NCI-H2227 (cell line): ENCODE measurements at regions not wholly inside any gene's neighbourhood (a gene's known extent, or its start where the extent isn't known, plus 50 kb on each side); places are given as distances from the start of the nearest gene placed in this dataset.
"Not testable (repeated sequence)": the region's sequence is repeated elsewhere in the genome, so short reads cannot be mapped to it uniquely, and the experiment has no call there.

ENCODE experiments used
- DNase-seq: peaks from one replicate; lab custom pipeline; 2025; ENCODE audit not compliant: unreplicated experiment; lab: John Stamatoyannopoulos, UW

DNA sequence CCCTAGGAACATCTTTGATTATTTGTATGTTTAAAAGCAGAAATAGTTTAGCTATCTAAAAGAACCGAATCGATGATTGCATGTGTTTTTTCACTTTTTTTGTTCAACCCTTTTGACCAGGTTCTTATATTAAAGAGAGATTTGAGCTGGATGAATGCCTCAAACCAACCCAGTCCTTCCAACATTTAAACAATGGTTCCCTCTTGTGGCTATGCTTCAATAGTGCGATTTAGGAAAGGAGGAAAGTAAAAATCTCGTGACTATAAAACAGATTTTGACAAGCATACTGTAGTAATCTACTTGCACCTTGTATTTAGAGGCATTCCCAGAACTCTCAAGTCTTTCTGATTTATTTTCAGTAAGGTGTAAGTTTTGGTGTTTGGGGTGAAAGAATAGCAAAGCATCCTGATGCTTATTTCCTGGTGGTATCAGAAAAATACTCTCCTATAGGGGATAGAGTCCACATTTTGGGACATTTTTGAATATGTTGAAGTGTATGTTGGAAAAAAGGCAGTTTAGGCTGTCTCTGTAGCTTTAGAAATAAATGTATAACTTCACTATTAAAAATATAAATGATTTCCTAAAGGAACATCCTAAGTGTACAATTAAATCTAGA, 159.6 kb upstream of the KCNH8 start:
- peak; percentile 43 for DNase-seq

DNA sequence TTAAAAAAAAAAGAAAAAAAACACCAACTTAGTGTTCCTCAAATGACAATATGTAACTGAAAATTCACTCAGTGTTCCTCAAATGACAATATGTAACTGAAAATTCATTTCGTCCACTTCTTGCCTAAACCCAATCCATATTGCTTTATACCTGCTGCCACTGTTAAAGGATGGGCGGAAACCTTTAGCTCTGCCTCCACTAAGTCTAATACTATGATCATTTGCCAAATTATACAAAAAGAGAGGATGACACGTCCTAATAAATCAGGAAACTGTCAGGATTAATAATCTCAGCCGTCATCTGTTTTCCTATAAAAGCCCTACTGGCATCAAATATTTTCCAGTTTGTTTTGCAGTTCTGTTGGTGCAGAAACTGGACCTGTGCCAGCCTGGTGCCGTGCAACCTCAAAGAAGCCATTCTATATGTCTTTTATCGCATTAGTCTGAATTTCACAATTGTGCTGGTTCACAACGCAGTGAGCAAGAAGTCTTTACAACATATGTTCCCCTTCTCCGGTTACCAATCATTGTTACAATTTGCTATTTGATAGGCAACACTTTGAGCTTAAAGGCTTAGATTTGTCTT, 160.4 kb upstream of the KCNH8 start:
- DNase-seq: no peak

DNA sequence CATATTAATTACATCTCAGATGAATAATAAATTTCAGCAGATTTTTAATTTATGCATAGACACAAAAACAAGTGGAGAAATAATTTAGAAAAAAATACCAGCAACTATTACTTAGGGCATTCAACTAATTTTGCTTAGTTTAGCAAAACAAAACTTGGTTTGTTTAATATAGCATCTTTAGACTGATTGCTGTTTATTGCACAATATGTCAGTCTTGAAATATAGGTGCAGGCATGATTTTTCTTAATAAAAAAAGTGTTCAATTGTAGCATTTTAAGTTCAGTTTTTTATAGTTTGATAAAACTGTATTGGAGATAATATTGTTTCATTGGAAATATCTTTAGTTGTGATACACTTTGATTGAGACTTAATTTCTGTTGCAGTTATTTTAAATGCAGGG, 161.2 kb upstream of the KCNH8 start:
- DNase-seq: no peak

DNA sequence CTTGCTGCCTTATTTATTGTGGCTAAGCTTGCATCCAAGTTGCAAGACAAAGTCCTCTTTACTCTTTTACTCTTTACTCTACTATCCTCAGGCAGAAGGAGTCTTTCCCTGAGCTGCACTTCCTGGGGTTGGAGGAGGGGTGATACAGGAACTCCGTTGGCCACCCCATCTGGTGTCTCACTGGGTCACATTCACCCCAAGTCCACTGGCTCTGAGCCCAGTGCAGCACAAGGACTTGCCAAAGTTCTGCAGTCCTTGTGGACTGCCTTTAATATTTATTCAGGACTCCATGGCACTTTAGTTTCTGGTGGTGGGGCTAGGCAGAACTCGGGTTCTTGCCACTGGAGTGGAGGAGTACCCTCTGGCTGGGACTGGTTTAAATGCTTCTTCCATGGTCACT, 165.4 kb upstream of the KCNH8 start:
- no peak for DNase-seq

DNA sequence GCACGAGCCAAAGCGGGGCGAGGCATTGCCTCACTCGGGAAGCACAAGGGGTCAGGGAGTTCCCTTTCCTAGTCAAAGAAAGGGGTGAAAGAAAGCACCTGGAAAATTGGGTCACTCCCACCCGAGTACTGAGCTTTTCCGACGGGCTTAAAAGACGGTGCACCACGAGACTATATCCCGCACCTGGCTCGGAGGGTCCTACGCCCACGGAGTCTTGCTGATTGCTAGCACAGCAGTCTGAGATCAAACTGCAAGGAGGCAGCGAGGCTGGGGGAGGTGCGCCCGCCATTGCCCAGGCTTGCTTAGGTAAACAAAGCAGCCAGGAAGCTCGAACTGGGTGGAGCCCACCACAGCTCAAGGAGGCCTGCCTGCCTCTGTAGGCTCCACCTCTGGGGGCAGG, 172.2 kb upstream of the KCNH8 start:
- not testable (repeated sequence) for DNase-seq

DNA sequence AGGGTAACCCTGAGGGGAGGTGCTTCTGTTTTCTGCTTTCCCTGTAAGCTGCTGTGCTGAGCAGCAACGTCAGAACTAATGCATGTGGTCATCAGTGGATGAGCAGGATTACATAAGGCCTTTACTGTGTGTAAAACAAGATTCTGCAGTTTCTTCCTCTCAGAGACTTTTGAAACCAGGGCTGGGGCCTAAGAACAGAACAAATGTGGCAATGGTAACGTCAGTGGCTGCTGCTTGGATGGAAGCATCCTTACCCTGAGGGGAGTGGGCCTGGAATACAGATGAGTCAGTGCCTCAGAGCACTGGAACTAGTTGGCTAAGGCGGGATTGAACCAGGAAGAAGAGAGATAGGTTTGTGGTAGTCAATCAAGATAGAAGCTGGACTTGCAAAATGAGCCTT, 180.2 kb upstream of the KCNH8 start:
- DNase-seq: no peak

DNA sequence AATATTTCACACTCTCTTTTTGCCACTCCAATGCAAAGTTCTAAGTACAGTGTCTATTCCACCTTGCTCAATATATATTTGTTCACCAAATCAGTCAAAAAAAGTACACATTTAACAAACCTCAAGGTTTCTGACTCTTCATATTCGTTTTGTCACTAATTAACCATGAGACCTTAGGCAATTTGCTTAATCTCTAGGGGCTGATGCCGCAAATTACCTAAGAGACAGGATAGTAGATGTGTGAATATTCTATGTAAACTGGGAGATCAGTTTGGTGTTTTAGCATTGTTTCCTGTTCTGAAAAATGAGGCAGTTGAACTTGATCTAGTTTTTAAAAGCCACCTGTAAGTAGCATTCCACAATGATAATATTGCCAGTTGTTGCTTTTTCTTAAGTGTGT, 182.5 kb upstream of the KCNH8 start:
- no peak for DNase-seq

DNA sequence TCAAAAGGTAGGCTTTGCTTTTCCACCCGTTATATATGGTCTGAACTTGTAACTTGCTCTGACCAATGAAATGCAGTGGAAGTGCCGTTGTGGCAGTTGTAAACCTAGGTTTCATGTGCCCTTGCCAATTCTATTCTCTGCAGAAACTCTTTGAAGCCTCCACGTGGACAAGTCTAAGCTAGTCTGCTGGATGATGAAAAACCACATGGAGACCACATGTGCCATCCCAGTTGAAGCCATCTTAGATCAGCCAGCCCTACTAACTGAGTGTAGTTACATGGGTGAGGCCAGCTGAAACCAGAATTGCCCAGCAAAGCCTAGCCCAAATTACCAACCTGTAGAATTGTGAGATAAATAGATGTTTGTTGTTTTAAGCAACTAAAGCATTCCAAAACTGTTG, 183.7 kb upstream of the KCNH8 start:
- no peak for DNase-seq

DNA sequence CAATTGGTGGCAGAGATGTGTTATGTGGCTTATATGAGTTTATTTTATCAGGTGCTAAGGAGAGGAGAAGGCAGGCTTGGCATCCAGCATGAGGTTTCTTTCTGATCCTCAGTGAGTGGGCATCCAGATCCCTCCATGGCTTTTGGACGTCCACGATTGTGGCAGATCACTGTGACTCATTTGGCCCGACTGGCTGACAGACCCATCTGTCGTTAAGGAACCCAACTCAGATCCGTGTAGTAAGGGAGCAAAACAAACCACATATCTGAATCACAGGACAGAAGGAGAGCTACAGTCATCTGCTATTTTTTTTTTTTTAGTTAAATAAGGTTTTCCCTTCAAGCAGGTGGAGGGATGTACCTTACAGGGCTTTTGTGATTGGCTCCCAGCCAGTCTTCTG, 197.0 kb upstream of the KCNH8 start:
- DNase-seq: no peak

DNA sequence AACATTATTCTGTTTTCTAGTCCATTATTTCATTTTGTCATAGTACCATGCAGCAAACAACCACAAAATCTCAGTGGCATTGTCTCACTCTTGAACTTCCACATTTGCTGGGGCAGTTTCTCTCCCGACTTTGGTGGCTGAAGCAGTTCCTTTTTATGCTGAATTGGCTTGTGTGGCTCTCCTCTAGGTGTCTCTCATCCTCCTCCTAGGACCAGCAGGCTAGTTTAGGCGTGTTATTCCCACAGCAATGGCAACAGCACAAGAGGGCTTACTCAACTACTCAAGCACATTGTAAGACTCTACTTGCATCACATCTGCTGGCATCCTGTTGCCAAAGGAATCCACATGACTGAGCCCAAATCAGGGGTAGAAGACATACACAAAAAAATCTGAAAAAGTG, 201.8 kb upstream of the KCNH8 start:
- DNase-seq: no peak

DNA sequence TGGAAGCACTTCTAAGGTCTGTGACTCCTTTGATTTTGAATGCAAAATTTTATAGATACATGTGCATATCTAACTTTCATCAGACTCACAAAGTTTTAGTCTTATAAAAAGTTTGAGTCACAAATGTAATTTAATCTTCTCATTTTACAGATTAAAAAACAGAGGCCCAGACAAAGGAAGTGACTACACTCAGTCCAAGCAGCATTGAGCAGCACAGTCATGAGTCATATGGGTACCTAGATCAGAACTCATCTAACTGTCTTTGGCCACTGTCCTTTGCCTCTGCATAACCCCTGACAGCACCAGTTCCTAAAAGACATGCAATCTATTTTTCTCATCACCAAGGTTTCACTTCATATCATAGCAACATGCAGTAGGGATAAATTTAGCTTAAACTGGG, 210.7 kb upstream of the KCNH8 start:
- no peak for DNase-seq

DNA sequence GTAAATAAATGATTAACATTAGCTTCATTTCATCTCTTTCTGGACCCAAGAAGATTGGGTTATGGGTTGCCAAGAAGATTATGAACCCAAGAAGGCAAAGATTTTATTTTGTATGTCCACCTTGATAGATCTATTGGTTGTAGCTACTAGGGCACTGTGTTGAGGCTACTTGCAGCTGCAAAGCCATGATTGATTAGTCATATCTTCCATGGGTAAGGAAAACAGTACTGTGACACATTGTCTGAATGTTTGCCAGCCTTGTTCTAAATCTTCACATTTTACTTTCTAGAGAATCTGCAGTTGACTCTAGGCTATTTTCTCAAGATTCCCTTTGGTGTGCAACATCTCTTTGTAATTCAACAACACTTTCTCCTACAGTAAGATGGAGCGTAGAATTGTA, 229.2 kb upstream of the KCNH8 start:
- DNase-seq: no peak

DNA sequence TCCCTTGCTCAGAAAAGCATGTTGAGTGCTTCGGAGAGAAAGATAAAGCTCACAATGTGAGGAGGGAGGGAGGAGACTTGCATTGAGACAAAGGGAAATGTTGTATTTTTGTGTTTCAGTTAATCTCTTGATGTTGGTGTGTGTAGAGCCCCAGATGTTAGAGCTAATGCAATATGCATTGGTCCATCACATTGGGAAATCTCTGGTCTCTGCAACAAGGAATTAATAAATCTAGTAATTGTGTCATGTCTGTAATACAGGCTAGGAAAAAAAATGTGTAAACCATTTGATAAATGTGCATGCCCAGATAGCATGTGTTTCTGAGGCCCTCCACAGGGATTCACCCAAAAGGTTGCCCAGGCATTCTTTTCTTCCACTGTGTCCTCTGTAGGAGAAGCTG, 230.4 kb upstream of the KCNH8 start:
- DNase-seq: no peak

DNA sequence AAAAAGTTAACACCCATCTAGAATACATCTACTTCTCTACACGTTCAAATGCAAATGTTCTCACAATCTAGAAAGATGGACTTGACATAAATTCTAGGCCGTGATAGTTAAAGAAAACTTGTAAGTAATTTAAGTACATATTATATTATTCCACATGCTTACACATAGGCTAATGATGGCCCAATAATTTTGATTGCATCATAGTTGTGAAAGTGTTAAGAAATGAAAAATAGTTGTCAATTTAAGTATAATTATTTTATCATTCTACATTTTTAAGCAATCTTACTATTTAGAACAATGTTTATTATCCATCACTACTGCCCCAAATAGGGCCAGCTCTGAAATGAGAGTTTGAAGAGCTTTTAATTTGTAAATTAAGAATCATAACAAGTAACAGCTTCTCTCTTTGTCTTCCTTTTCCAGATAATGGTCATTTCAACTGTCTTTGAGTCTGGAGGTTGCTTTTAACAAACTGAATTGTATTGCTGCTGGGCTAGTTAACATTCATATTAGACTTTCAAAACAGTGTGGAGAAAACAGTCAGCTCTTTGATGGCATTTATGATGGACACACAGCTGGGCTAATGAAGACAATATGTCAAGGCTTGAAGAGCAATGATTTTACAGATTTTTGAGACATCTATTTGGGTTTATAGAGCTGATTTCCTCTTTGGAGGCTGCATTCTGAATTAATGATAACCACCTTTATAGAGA, 246.1 kb upstream of the KCNH8 start:
- DNase-seq: no peak

DNA sequence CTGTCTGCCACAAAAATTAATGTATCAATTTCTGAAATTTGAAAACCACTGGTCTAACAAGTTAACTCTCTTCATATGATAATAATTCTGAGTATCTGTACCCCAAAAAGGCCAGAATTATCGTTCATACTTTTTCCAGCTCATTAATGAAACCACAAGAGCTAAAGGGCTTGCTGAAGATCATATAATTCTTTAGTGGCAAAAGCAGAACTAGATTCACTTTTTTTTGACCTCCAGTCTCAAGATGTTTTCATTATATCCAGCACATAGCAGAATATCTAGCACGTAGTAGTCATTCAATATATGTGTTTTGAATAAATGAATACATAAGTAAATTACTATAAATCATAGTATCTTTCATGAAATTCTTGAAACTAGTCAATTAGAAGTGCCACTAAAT, 246.7 kb upstream of the KCNH8 start:
- no peak for DNase-seq

DNA sequence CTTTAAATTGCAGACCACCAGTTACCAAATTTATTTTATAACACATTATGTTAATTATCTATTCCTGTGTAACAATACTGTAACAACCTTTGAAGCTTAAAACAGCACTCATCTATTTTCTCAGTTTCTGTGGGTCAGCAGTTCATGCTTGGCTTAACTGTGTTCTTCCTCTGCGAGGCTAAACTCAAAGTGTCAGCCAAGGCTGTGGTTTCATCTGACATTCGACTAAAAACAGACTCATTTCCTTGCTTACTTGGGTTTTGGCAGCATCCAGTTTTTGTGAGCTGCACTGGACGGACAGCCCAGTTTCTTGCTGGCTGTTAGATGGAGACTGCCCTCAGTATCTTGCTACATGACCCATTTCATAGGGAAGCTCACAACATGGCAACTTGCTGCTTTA, 247.3 kb upstream of the KCNH8 start:
- DNase-seq: no peak

DNA sequence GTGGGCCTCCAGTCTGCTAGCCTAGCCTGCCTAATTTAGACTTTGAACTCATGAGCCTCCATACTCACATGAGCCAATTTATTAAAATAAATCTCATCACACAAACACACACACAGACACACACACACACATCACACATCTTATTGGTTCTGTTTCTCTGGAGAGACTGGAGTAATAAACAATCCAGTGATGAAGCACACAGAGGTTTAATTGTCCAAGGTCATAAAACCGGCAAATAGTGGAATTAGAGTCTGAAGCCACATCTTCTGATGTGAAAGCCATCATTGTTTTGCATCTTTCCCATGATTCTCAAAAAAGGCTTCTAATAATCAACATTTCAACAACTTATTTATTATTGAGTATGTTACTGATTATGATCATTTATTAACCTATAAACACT, 249.4 kb upstream of the KCNH8 start:
- no peak for DNase-seq

DNA sequence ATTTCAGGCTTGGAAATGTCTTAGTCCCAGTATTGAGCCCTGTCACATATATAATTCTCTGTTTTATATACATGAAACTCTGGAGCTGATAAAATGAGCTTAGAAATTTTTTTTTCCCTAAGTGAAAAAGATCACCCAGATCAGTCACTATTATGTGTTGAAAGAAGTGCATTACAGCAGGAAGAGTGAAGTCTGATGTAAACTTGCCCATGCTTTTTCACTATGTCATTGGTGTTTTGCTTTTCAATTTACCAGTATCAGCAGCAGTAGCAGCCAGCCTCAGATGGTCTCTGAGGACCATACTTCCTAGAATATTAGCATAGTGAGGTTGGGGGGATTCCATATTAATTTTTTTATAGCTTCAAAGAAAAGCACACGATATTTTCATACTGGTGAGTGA, 255.6 kb upstream of the KCNH8 start:
- DNase-seq: no peak

DNA sequence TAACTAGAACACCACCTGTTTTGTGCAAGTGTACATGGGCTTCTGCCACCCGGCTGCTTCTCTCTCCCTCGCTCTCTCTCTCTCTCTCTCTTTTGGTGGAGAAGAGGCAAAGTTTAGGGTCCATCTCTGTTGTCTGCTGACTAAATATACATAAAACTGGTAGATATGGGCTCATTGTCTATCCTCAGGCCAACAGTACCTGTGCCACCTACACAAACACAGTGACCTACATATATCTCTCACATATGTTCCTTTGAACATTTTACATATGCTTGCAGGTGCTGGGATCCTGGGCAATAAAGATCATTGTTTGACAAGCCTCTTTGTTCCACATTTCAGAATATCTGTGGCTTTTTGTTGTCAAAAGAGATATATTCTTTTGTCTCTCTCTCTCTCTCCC, 256.3 kb upstream of the KCNH8 start:
- DNase-seq: no peak

DNA sequence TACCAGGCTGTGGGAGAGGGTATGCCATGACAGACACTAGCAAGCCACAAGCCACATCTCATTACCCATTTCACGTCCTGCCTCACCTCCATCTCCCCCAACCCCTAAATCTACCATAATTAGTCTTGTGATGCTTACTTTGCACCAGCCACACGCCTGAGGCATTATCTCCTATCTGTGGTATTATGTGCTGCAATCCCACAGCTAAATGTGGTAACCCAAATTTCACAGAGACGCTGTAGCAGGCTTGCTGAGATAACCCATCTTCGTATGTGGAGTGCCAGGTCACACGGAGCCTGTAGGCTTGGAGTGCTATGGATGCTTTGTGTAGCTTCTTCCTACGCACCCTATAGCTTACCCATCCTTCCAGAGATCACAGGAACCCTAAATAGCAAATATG, 256.7 kb upstream of the KCNH8 start:
- no peak for DNase-seq

DNA sequence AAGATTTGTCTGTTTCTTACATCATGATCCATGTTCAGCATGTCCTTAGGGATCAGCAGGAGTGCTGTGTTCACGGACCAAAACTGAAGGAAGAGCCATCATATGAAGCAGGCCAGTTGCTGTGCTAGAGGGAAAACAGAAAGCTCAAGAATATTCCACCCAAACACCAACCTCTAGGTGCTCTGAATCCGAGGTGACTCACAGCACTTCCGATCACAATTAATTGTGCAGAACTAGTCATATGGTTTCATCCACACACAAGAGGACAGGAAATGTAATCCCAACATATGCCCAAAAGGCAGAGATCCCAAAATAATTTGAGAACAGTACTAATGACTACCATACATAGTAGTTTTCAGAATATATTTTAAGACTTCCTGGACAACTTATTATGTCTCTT, 257.9 kb upstream of the KCNH8 start:
- no peak for DNase-seq

DNA sequence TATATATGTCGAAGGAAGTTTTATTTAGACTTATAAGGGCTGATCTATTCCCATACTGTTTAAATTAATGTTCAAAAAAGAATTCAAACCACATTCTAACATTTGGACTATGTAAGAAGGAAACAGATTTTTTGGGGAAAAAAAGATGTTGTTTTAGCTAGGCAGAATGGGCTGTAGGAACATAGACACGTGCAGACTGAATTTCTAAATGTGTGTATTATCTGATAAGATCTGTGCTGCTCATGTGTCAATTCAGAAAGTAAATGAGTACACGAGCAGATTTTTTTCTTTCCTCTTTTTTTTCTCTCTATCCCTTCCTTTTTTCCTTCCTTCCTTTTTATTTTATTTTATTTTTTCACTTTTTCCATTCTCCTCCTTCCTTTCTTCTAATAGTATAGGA, 259.5 kb upstream of the KCNH8 start:
- DNase-seq: no peak

DNA sequence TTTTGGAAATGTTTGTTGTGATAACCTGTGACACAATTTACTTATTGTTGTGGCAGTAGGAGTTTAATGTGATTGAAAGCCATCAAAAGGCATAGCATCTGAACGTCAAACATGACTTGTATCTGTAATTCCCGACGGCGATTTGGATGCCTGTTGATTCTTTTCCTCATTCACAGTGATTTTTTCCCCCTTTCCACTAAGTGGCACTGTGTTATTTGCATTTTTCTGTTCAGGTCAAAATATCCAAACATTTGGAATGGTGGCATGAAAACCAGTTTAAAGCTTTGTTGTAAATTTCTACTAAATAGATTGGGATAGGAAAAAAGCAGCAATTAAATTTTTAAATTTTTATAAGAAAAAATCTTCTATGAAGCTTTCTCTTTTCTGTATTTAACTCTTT, 259.9 kb upstream of the KCNH8 start:
- DNase-seq: no peak
